Uterus (tissue), 3 donors: ENCODE measurements at regions not wholly inside any gene's neighbourhood (a gene's known extent, or its start where the extent isn't known, plus 50 kb on each side); places are given as distances from the start of the nearest gene placed in this dataset.
"Not testable (repeated sequence)": the region's sequence is repeated elsewhere in the genome, so short reads cannot be mapped to it uniquely, and the experiment has no call there.

Experiments
- DNase-seq, 2 donors: peaks; one replicate each; pipeline ENCODE4 v3.0.0-alpha.2; 2019 to 2020
- H3K27ac ChIP-seq, 2 donors: fragments of 200-600 bp; sonication (generic); 1 replicate in 1 of 2; 2 replicates in 1 of 2; pipeline ENCODE4 v1.5.1; 2016 to 2018
- H3K27me3 ChIP-seq, 2 donors: fragments of 200-600 bp; sonication (generic); one replicate each; pipeline ENCODE4 v1.5.1; 2018 to 2019; ENCODE audit warnings: control low read depth in 1 of 2
- H3K36me3 ChIP-seq, 2 donors: fragments of 200-600 bp; sonication (generic); one replicate each; pipeline ENCODE4 v1.5.1; 2019; ENCODE audit warnings: control low read depth in 1 of 2
- H3K4me1 ChIP-seq, 2 donors: fragments of 200-600 bp; sonication (generic); one replicate each; pipeline ENCODE4 v1.5.1; 2018 to 2019; ENCODE audit warnings: control low read depth in 1 of 2
- H3K4me3 ChIP-seq, 2 donors: fragments of 200-600 bp; sonication (generic); 1 replicate in 1 of 2; 2 replicates in 1 of 2; pipeline ENCODE4 v1.5.1; 2018 to 2019; ENCODE audit warnings: mild to moderate bottlenecking in 1 of 2
- H3K9me3 ChIP-seq, 2 donors: fragments of 200-600 bp; sonication (generic); one replicate each; pipeline ENCODE4 v1.5.1; 2019; ENCODE audit warnings: control low read depth in 1 of 2
- POLR2A ChIP-seq, 2 donors: fragments of 450-650 bp; IDR thresholded peaks; one replicate each; pipeline ENCODE4 v1.6.1; 2016; ENCODE audit warnings: antibody characterized with exemption in 2 of 2, mild to moderate bottlenecking in 1 of 2, moderate library complexity in 1 of 2
- intact Hi-C: fragments of 100-400 bp; cut with DNase I; formaldehyde crosslinking; loops from one replicate; pipeline ENCODE4 v1.15.1; 2023; ENCODE audit warnings: low total_unique reads
- TF ChIP-seq, protein P1 (sequence below), 4 experiments: fragments of 200-600 bp in 2 of 4; fragments of 450-650 bp in 2 of 4; sonication (generic) in 2 of 4; IDR thresholded peaks; one replicate each; pipeline ENCODE4 v1.5.1; 2016 to 2019; ENCODE audit warnings: antibody characterized with exemption in 4 of 4, mild to moderate bottlenecking in 2 of 4, moderate library complexity in 1 of 4
- donor health status: DM: yes; HTN: yes; CAD: no.

DNA sequence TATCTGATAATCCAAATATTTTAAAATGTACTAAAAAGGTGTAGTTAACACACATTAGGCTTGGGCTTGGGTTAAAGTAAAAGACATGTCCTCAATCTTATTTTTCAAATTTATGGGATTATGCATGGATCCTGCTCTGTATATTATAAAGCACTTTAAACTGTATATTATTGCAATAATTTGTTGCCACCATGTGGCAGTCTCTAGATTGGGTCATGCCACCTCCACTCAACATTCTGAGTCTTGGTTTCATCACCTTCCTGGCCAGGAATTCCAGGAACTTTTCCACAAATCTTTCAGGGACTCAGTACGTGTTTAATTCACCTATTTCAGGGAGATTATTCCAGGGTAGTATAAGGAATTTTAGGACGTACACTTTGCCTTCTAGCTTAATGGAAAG, 695.5 kb downstream of the FAM181B start:
- Histone ChIP-seq H3K4me3 (no peak overlapping the region), H3K27me3 (no peaks in the 10 kb centered on the region), H3K4me1 (no peaks in the 10 kb centered on the region), H3K27ac (no peak overlapping the region), H3K36me3 (no peaks in the 10 kb centered on the region), H3K9me3 (no peaks in the 10 kb centered on the region)
- DNase-seq, result no peak
- intact Hi-C loops, result no loop called here
- TF ChIP-seq POLR2A (IDR thresholded peaks at IDR 0.05), result no peak
- TF ChIP-seq, protein P1, sequence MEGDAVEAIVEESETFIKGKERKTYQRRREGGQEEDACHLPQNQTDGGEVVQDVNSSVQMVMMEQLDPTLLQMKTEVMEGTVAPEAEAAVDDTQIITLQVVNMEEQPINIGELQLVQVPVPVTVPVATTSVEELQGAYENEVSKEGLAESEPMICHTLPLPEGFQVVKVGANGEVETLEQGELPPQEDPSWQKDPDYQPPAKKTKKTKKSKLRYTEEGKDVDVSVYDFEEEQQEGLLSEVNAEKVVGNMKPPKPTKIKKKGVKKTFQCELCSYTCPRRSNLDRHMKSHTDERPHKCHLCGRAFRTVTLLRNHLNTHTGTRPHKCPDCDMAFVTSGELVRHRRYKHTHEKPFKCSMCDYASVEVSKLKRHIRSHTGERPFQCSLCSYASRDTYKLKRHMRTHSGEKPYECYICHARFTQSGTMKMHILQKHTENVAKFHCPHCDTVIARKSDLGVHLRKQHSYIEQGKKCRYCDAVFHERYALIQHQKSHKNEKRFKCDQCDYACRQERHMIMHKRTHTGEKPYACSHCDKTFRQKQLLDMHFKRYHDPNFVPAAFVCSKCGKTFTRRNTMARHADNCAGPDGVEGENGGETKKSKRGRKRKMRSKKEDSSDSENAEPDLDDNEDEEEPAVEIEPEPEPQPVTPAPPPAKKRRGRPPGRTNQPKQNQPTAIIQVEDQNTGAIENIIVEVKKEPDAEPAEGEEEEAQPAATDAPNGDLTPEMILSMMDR (IDR thresholded peaks at IDR 0.05), result no peak

DNA sequence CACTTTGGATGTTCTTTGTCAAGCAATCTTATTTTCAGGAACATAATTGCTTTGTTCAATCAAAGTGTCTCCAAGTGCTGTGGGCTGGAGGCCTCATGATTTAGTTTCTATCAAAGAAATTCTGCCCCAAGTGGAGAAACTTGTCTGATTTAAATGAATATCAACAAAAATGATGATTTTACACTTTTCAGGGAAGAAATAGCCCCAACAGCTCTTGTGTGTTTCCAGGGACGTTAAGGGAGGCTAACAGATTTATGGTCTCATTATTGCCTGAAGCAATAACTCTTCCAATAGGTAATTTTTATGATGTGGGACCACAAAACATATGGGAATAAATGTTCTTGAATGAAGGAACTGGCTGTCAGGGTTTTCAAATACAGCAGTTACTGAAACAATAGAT, 699.1 kb downstream of the FAM181B start:
- Histone ChIP-seq H3K27me3 (no peaks in the 10 kb centered on the region), H3K27ac (no peak overlapping the region), H3K9me3 (no peaks in the 10 kb centered on the region), H3K4me1 (no peaks in the 10 kb centered on the region), H3K36me3 (no peaks in the 10 kb centered on the region), H3K4me3 (no peak overlapping the region)
- intact Hi-C loops, result no loop called here
- TF ChIP-seq POLR2A (IDR thresholded peaks at IDR 0.05), result no peak
- TF ChIP-seq, protein P1 (IDR thresholded peaks at IDR 0.05), result no peak
- DNase-seq, result no peak

DNA sequence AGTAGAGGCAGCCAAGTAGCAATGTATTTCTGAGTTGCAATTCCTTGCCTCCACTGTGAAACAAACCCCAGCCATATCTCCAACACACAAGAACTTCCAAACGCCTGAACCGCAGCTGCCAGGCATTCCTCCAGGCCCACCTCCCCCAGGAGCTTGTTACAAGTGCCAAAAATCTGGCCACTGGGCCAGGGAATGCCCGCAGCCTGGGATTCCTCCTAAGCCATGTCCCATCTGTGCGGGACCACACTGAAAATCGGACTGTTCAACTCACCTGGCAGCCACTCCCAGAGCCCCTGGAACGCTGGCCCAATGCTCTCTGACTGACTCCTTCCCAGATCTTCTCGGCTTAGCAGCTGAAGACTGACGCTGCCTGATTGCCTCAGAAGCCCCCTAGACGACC, 706.3 kb downstream of the FAM181B start:
- H3K4me1 ChIP-seq, DNase-seq, H3K36me3 ChIP-seq, H3K4me3 ChIP-seq, H3K9me3 ChIP-seq, H3K27ac ChIP-seq, intact Hi-C loops, H3K27me3 ChIP-seq: not testable (repeated sequence)

DNA sequence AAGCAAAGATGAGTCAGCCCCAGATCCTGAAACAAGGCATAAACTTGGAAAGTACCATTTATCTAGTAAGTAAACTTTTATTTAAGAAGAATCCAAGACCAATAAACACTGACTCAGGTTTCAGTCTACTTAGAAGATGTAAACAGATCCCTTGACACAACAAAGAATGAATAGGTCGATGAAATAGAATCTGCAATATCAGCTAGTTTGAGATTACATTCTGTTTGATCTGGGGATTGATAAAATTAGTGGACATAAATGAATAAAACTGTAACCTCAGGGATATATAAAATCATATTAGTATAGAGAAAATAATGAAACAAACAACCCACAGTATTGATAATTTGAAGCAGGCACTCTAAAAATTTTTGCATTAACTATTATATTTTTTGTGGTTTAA, 708.9 kb downstream of the FAM181B start:
- no peaks in the 10 kb centered on the region for H3K4me1 ChIP-seq
- H3K9me3 ChIP-seq, result no peaks in the 10 kb centered on the region
- H3K4me3 ChIP-seq, result no peak overlapping the region
- TF ChIP-seq, protein P1 (IDR thresholded peaks at IDR 0.05), result no peak
- TF ChIP-seq POLR2A (IDR thresholded peaks at IDR 0.05), result no peak
- DNase-seq, result no peak
- intact Hi-C loops, result no loop called here
- H3K27ac ChIP-seq, result no peak overlapping the region
- no peaks in the 10 kb centered on the region for H3K27me3 ChIP-seq
- H3K36me3 ChIP-seq, result no peaks in the 10 kb centered on the region

DNA sequence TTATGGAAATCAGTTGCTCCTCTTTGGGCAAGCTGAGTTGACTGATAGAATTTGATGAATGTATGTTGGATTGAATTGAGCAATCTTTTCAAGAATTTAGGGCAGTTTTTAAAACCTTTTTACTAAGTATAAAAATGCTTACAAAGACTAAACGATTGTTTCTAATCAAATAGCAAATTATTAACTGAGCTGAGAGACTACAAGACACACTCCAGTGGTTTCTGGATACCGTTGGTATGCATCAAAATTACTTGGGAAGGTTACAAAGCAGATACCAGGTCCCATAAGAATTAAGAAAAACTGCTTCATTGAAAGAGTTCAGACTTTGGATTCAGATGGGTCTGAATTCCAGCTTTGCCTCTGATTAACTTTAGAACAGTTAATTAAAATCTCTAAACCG, 721.4 kb downstream of the FAM181B start:
- no peaks in the 10 kb centered on the region for H3K36me3 ChIP-seq
- intact Hi-C loops, result no loop called here
- H3K27me3 ChIP-seq, result no peaks in the 10 kb centered on the region
- TF ChIP-seq POLR2A (IDR thresholded peaks at IDR 0.05), result no peak
- TF ChIP-seq, protein P1 (IDR thresholded peaks at IDR 0.05), result no peak
- DNase-seq, result no peak
- H3K4me1 ChIP-seq, result no peaks in the 10 kb centered on the region
- H3K27ac ChIP-seq, result no peak overlapping the region
- no peaks in the 10 kb centered on the region for H3K9me3 ChIP-seq
- H3K4me3 ChIP-seq, result no peak overlapping the region

DNA sequence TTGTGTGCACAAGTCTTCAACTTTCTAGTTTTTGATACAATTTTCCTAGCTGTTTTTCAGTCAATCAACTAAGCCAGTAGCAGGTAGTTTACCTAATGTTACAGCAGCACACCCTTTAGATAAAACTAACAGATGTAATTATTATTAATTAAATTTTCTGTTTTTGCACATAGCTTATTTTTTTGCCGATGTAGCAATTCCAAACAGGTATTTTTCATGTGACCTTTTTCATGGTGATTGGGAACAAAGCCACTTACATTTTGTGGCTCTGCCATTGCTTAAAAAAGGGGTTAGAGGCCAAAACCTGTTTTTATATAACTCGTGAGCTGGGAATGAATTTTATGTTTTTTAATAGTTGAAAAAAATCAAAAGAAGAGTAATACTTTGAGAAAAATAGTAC, 724.5 kb downstream of the FAM181B start:
- Histone ChIP-seq H3K4me1 (no peaks in the 10 kb centered on the region), H3K9me3 (no peaks in the 10 kb centered on the region), H3K36me3 (no peaks in the 10 kb centered on the region), H3K4me3 (no peak overlapping the region), H3K27me3 (no peaks in the 10 kb centered on the region), H3K27ac (no peak overlapping the region)
- no peak for DNase-seq
- intact Hi-C loops, result no loop called here
- TF ChIP-seq, protein P1 (IDR thresholded peaks at IDR 0.05), result no peak
- TF ChIP-seq POLR2A (IDR thresholded peaks at IDR 0.05), result no peak
